AG09309 (cell line): ENCODE measurements at regions not wholly inside any gene's neighbourhood (a gene's known extent, or its start where the extent isn't known, plus 50 kb on each side); places are given as distances from the start of the nearest gene placed in this dataset.

Source experiments
- DNase-seq: peaks from one replicate; pipeline ENCODE4 v3.0.0-alpha.2; 2010; ENCODE audit warnings: low read depth
- H3K4me3 ChIP-seq: 2 replicates; pipeline ENCODE4 v1.5.1; 2011; ENCODE audit warnings: mild to moderate bottlenecking, low read depth, low read length, moderate library complexity; ENCODE audit not compliant: control insufficient read depth
- TF ChIP-seq, protein P1 (sequence below): IDR thresholded peaks from 2 replicates; pipeline ENCODE4 v1.5.1; 2011; ENCODE audit warnings: mild to moderate bottlenecking, low read depth, low read length, inconsistent platforms; ENCODE audit not compliant: insufficient read depth, control insufficient read depth; ENCODE audit errors: missing control alignments

DNA sequence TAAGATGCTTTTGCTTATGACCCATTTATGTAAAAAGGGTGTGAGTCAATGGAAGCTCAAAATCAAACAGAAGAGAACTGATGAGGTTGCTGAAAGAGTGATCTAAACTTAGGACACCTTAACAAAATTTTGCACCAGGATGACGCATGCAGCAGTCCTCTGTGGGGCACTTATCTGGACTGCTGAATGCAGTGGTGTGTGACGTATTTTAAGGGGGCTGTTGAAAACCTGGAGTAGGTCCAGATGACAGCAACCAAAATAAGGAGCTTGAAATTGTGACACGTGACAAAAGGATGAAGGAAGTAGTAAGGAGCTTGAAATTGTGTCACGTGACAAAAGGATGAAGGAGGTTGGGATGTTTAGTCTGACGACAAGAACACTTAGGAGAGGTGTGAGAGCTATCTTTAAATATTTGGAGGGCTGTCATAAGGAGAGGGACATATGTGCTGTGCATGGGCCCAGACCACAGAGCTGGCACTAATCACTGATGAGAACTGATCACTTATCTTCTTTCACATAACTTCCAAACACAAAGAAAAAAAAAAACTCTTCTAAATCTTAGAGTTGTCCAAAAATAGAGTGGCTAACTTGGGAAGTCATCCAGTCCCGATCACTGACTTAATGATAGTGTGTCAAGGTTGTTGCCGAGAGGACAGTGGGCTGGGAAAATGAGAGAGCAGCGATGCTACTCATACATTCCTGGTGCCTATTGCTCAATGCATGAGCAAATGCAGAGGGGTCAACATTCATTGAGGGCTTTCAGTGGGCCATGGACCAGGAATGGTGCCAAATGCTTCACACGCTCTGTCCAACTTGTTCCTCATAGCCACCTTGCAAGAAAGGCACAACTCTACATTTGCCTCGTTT is 264.2 kb upstream of the ZFHX3 start:
- no peak for DNase-seq

DNA sequence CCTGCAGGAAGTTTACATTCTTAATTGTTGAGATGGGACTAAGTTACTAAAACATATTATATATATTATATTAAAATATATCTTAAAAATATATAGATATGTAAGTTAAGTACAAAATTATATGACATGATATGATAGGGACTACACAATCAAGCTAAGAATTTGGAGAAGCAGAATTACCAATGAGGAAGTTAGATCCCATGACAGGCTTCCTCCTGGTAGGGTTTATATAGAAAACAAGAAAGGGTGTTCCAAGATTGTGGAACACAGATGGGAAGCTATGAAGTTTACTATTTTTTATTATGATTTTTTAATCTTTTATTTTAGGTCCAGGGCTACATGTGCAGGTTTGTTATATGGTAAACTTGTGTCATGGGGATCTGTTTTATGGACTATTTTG is 260.8 kb upstream of the ZFHX3 start:
- H3K4me3 ChIP-seq, result no peak overlapping the region
- TF ChIP-seq, protein P1, sequence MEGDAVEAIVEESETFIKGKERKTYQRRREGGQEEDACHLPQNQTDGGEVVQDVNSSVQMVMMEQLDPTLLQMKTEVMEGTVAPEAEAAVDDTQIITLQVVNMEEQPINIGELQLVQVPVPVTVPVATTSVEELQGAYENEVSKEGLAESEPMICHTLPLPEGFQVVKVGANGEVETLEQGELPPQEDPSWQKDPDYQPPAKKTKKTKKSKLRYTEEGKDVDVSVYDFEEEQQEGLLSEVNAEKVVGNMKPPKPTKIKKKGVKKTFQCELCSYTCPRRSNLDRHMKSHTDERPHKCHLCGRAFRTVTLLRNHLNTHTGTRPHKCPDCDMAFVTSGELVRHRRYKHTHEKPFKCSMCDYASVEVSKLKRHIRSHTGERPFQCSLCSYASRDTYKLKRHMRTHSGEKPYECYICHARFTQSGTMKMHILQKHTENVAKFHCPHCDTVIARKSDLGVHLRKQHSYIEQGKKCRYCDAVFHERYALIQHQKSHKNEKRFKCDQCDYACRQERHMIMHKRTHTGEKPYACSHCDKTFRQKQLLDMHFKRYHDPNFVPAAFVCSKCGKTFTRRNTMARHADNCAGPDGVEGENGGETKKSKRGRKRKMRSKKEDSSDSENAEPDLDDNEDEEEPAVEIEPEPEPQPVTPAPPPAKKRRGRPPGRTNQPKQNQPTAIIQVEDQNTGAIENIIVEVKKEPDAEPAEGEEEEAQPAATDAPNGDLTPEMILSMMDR, result no peak
- no peak for DNase-seq

More for the DNA sequence above, 264.2 kb upstream of the ZFHX3 start:
- TF ChIP-seq, protein P1, result no peak
- H3K4me3 ChIP-seq, result no peak overlapping the region

DNA sequence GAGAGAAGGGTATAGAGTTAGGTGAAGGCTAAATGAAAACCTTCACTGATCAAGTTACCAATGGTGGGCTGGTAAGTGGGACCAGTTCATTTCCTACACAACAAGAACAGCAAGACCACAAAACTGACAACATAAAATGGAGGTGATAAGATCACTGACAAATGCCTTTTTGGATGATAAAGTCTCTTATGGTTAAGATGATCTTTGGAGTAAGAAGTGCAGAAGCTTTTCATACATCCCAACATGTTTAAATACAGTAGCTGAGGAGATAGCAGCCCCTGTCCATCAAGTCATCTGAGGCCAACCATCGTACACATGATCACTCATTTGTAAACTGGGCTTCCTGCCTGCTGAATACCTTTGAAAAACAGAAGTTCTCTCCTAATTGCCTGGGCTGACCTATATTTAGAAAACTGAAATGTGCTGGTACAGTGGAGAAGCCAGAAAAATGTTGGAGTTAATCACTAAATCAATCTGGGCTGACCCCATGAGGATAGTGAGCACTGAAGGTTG is 259.0 kb upstream of the ZFHX3 start:
- TF ChIP-seq, protein P1, result no peak
- H3K4me3 ChIP-seq, result no peak overlapping the region
- no peak for DNase-seq

DNA sequence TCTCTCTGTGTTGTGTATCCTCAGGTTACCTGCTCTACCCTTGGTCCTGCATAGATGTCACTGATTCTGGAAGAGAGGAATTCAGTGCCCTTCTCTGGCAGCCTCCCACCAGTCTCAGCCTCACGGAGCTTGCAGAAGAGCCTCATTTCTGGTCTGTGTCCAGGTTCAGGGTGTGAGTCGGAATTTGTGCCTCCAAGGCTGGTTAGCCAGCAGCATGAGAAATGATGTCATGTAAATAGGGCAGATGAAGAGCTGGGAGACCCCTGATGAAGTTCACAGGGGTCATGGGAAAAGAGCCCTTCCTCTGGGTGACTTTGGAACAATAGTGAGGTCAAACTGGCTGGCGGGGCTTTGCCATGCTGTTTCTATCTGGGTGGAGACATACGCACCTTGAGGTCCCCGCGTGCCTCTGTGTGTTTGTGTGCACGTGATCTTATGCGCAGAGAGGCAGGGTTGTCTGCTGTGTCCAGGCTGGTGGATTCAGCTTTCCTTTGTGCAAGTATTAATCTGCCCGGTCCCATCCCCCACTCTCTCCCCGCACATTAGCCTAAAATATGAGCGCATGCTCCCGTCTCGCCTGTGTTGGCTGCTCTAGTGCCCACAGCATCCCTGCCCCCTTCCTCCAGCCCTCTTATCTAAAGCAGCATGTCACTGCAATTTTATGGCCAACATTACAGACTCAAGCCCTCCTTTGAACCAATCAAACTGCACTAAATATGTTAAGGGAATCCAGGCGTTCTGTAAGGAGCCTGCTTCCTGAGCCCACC is 256.3 kb upstream of the ZFHX3 start:
- H3K4me3 ChIP-seq, result no peak overlapping the region
- no peak for DNase-seq
- TF ChIP-seq, protein P1, result no peak

DNA sequence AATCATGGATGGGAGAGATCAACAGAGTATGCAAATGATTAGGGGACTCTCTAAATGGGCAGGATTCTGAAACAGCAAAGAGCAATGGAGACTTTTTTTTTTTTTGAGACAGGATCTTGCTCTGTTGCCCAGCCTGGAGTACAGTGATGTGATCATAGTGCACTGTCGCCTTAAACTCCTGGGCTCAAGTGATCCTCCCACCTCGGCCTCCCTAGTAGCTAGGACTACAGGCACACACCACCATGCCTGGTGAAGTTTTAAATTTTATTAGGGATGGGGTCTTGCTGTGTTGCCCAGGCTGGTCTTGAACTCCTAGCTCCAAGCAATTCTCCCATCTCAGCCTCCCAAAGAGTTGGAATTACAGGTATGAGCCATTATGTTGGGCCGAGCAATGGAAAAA is 255.0 kb upstream of the ZFHX3 start:
- H3K4me3 ChIP-seq, result no peak overlapping the region
- DNase-seq, result no peak
- TF ChIP-seq, protein P1, result no peak

DNA sequence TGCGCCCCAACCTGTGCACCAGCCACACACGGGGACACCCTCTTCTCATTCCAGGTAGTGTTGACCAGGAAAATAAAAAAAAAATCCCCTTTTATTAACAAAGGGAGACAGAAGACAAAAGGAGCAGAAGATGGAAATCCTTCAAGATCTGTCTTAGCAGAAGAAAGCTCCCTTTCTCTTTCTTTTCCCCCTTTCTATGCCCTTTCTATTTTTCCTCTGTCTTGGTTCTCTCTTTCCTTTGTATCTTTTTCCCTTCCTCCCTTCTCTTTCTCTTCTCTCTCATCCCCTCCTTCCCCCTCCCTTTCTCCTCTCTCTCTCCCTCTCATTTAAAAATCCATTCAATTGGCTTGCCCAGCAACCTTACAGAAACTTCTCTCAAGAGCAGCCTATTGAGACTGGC is 254.1 kb upstream of the ZFHX3 start:
- TF ChIP-seq, protein P1, result no peak
- H3K4me3 ChIP-seq, result no peak overlapping the region
- DNase-seq, result no peak
